ENCODE measurements at regions not wholly inside any gene's neighbourhood (a gene's known extent, or its start where the extent isn't known, plus 50 kb on each side); places are given as distances from the start of the nearest gene placed in this dataset.

GRCh38 chr3:40996382-40996781, 202.9 kb upstream of the CTNNB1 start:
- Histone ChIP-seq H4K20me1 (ENCODE audit: insufficient read depth, low read length, poor library complexity, severe bottlenecking) (no peaks in the 10 kb centered on the region), H2AFZ (ENCODE audit: low read length) (no peak overlapping the region), H3K27me3 (ENCODE audit: insufficient read depth, low read length, poor library complexity, severe bottlenecking) (no peaks in the 10 kb centered on the region), H3K4me3 (ENCODE audit: low read length, poor library complexity, severe bottlenecking) (no peak overlapping the region), H3K9me3 (ENCODE audit: insufficient read depth, low read depth, low read length) (no peaks in the 10 kb centered on the region), H3K79me2 (ENCODE audit: insufficient read depth, low read length) (no peaks in the 10 kb centered on the region), H3F3A (ENCODE audit: low read depth) (no peaks in the 10 kb centered on the region), H3K4me1 (ENCODE audit: insufficient read depth, low read length, poor library complexity, severe bottlenecking) (no peaks in the 10 kb centered on the region), H3K4me2 (ENCODE audit: low read depth, low read length, poor library complexity, severe bottlenecking) (no peak overlapping the region), H3K9me2 (replicated peaks; ENCODE audit: low read depth, low read length) (no peaks in the 10 kb centered on the region), H3K9ac (ENCODE audit: low read depth, low read length, poor library complexity, severe bottlenecking) (no peak overlapping the region), H3K36me3 (ENCODE audit: insufficient read depth, low read length) (no peaks in the 10 kb centered on the region)
- no peak for TF ChIP-seq CTCF (conservative IDR thresholded peaks at IDR 0.05; ENCODE audit: low read length)
- no peak for TF ChIP-seq EZH2phosphoT487 (IDR thresholded peaks at IDR 0.05; ENCODE audit: borderline replicate concordance)

GRCh38 chr3:40996827-40997710, 202.2 kb upstream of the CTNNB1 start:
- Histone ChIP-seq H4K20me1 (ENCODE audit: insufficient read depth, low read length, poor library complexity, severe bottlenecking) (no peaks in the 10 kb centered on the region), H3K36me3 (ENCODE audit: insufficient read depth, low read length) (no peaks in the 10 kb centered on the region), H3F3A (ENCODE audit: low read depth) (no peaks in the 10 kb centered on the region), H3K9ac (ENCODE audit: low read depth, low read length, poor library complexity, severe bottlenecking) (no peak overlapping the region), H3K9me3 (ENCODE audit: insufficient read depth, low read depth, low read length) (no peaks in the 10 kb centered on the region), H2AFZ (ENCODE audit: low read length) (no peak overlapping the region), H3K4me1 (ENCODE audit: insufficient read depth, low read length, poor library complexity, severe bottlenecking) (no peaks in the 10 kb centered on the region), H3K4me3 (ENCODE audit: low read length, poor library complexity, severe bottlenecking) (no peak overlapping the region), H3K9me2 (replicated peaks; ENCODE audit: low read depth, low read length) (no peaks in the 10 kb centered on the region), H3K4me2 (ENCODE audit: low read depth, low read length, poor library complexity, severe bottlenecking) (no peak overlapping the region), H3K27me3 (ENCODE audit: insufficient read depth, low read length, poor library complexity, severe bottlenecking) (no peaks in the 10 kb centered on the region), H3K79me2 (ENCODE audit: insufficient read depth, low read length) (no peaks in the 10 kb centered on the region)
- TF ChIP-seq CTCF (conservative IDR thresholded peaks at IDR 0.05; ENCODE audit: low read length) (no peak), EZH2phosphoT487 (IDR thresholded peaks at IDR 0.05; ENCODE audit: borderline replicate concordance) (no peak)

- Histone ChIP-seq H2AFZ (ENCODE audit: low read length) (no peak overlapping the region), H3K4me2 (ENCODE audit: low read depth, low read length, poor library complexity, severe bottlenecking) (no peak overlapping the region), H3K9ac (ENCODE audit: low read depth, low read length, poor library complexity, severe bottlenecking) (no peak overlapping the region), H3K4me1 (ENCODE audit: insufficient read depth, low read length, poor library complexity, severe bottlenecking) (no peaks in the 10 kb centered on the region), H3K4me3 (ENCODE audit: low read length, poor library complexity, severe bottlenecking) (no peak overlapping the region), H4K20me1 (ENCODE audit: insufficient read depth, low read length, poor library complexity, severe bottlenecking) (no peaks in the 10 kb centered on the region), H3K9me2 (replicated peaks; ENCODE audit: low read depth, low read length) (no peaks in the 10 kb centered on the region), H3F3A (ENCODE audit: low read depth) (no peaks in the 10 kb centered on the region), H3K27me3 (ENCODE audit: insufficient read depth, low read length, poor library complexity, severe bottlenecking) (no peaks in the 10 kb centered on the region), H3K36me3 (ENCODE audit: insufficient read depth, low read length) (no peaks in the 10 kb centered on the region), H3K79me2 (ENCODE audit: insufficient read depth, low read length) (no peaks in the 10 kb centered on the region), H3K9me3 (ENCODE audit: insufficient read depth, low read depth, low read length) (no peaks in the 10 kb centered on the region)
- TF ChIP-seq EZH2phosphoT487 (IDR thresholded peaks at IDR 0.05; ENCODE audit: borderline replicate concordance) (no peak), CTCF (conservative IDR thresholded peaks at IDR 0.05; ENCODE audit: low read length) (no peak)
Observed at GRCh38 chr3:40997711-40998519, 201.4 kb upstream of the CTNNB1 start.

Data from Loucy (cell line).